ENCODE measurements at regions not wholly inside any gene's neighbourhood (a gene's known extent, or its start where the extent isn't known, plus 50 kb on each side); places are given as distances from the start of the nearest gene placed in this dataset.

DNA sequence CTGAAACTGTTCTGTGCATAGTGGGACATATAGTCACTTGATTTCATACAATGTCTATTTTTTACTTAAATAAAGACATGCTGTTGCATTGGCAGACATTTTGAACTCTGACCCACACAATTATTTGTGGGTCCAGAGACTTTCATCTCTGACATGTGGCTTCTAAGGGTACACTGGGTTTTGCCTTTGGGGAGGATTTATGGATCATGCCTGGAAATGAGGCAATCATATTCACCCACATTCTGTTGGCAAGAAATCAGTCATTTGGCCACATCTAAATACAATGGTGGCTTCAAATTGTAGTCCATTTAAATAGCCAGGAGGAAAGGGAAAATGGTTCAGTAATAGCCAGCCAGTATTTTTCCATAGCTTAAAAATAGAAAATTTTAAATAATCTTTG lies 238.3 kb upstream of the KLF12 start:
- no peak for TF ChIP-seq NCOA1 (CRISPR knock-in tag; IDR thresholded peaks at IDR 0.05)
- no peak for TF ChIP-seq HIC2 (CRISPR knock-in tag; IDR thresholded peaks at IDR 0.05; ENCODE audit: low read depth)
